ENCODE measurements at regions not wholly inside any gene's neighbourhood (a gene's known extent, or its start where the extent isn't known, plus 50 kb on each side); places are given as distances from the start of the nearest gene placed in this dataset.

DNA sequence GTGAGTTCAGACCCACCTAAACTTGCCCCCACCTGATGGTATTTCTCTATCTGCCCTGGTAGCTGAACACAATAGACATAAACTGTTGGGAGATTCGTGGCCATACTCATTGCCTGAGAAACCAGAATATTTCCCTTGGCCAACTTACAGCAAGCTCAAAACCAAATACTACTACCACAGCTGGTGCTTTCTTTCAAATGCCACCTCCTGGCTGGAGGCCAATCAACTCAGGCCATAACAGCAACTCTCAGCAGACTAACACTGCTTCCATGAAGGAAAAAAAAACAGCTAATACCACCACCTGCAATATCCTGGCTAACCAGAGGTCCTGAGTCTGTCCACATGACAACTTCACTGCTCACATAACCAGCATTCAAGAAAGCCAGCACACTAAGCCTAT lies 373.1 kb downstream of the CMPK2 start:
- Histone ChIP-seq H3K36me3 (ENCODE audit: control insufficient read depth in 1 of 2, insufficient read depth in 2 of 2, low read length in 2 of 2) (no peaks in the 10 kb centered on the region), H3K4me3 (replicated peaks in 1 of 2; ENCODE audit: low read depth in 1 of 2, low read length in 2 of 2) (no peak overlapping the region), H3K27ac (ENCODE audit: low read depth, low read length) (no peak overlapping the region), H3K9me3 (ENCODE audit: control insufficient read depth in 1 of 2, insufficient read depth in 1 of 2, low read depth in 1 of 2, low read length in 2 of 2) (no peaks in the 10 kb centered on the region; a peak in 1 of 4 replicates), H3K27me3 (ENCODE audit: insufficient read depth, low read length) (no peaks in the 10 kb centered on the region), H2AFZ (ENCODE audit: low read depth, low read length, poor library complexity, severe bottlenecking) (no peak overlapping the region), H3K4me2 (ENCODE audit: low read length) (no peak overlapping the region), H4K20me1 (ENCODE audit: insufficient read depth) (no peaks in the 10 kb centered on the region), H3K79me2 (ENCODE audit: insufficient read depth, low read length) (no peaks in the 10 kb centered on the region), H3K9me2 (ENCODE audit: insufficient read depth) (no peaks in the 10 kb centered on the region), H3K9ac (ENCODE audit: low read length) (no peak overlapping the region), H3K4me1 (ENCODE audit: control insufficient read depth in 1 of 2, insufficient read depth in 2 of 2, low read length in 2 of 2) (no peaks in the 10 kb centered on the region)
- BruUV-seq (replicated peaks): no TSS peak
- ATAC-seq: no peak
- ChIA-PET CTCF (no interaction called here), POLR2A (no interaction called here), RAD21 (ENCODE audit: low non-redundant PET in 1 of 2, low total read pairs in 2 of 2, uncharacterized antibody in 2 of 2, unreplicated experiment in 2 of 2) (no interaction called here)
- intact Hi-C loops (cut with micrococcal nuclease): no loop called here
- DNase-seq (ENCODE audit: low read depth, low spot score): no peak
- TF ChIP-seq, protein P1, sequence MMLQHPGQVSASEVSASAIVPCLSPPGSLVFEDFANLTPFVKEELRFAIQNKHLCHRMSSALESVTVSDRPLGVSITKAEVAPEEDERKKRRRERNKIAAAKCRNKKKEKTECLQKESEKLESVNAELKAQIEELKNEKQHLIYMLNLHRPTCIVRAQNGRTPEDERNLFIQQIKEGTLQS (IDR thresholded peaks at IDR 0.05): no peak
- TF ChIP-seq ZNF274 (IDR thresholded peaks at IDR 0.05; ENCODE audit: low read depth, low read length): no peak
- TF ChIP-seq RAD21 (IDR thresholded peaks at IDR 0.05; ENCODE audit: low read depth): no peak
- no peak for TF ChIP-seq ZFX (IDR thresholded peaks at IDR 0.05)
- TF ChIP-seq EZH2phosphoT487 (IDR thresholded peaks at IDR 0.05; ENCODE audit: borderline replicate concordance): no peak
- TF ChIP-seq, protein P2, sequence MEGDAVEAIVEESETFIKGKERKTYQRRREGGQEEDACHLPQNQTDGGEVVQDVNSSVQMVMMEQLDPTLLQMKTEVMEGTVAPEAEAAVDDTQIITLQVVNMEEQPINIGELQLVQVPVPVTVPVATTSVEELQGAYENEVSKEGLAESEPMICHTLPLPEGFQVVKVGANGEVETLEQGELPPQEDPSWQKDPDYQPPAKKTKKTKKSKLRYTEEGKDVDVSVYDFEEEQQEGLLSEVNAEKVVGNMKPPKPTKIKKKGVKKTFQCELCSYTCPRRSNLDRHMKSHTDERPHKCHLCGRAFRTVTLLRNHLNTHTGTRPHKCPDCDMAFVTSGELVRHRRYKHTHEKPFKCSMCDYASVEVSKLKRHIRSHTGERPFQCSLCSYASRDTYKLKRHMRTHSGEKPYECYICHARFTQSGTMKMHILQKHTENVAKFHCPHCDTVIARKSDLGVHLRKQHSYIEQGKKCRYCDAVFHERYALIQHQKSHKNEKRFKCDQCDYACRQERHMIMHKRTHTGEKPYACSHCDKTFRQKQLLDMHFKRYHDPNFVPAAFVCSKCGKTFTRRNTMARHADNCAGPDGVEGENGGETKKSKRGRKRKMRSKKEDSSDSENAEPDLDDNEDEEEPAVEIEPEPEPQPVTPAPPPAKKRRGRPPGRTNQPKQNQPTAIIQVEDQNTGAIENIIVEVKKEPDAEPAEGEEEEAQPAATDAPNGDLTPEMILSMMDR (IDR thresholded peaks at IDR 0.05 in 2 of 3, conservative IDR thresholded peaks at IDR 0.05 in 1 of 3; ENCODE audit: borderline replicate concordance in 1 of 3, insufficient read depth in 1 of 3, low read depth in 2 of 3, low read length in 2 of 3): no peak
- TF ChIP-seq SIN3A (IDR thresholded peaks at IDR 0.05; ENCODE audit: low read depth): no peak

DNA sequence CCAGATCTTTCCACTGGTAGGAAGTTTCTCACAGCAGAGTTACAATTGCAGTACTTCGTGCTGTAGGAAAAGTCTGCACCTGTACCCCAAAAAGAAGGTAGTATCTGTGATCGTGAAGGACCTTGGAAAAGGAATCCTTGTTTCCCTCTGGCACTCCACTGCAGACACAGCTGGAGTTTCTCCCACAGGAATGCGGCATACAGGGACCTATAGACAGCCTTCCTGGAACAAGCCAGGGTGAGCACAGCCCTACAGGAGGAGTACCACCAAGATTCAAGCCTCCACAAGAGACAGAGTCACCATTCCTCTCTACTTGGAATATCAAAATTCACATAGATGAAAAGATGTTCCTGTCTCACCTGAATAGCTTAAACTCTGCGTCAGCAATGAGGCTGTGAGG lies 372.4 kb downstream of the CMPK2 start:
- Histone ChIP-seq H2AFZ (ENCODE audit: low read depth, low read length, poor library complexity, severe bottlenecking) (no peak overlapping the region), H3K9ac (ENCODE audit: low read length) (no peak overlapping the region), H3K27me3 (ENCODE audit: insufficient read depth, low read length) (no peaks in the 10 kb centered on the region), H4K20me1 (ENCODE audit: insufficient read depth) (no peaks in the 10 kb centered on the region), H3K4me3 (replicated peaks in 1 of 2; ENCODE audit: low read depth in 1 of 2, low read length in 2 of 2) (no peak overlapping the region), H3K36me3 (ENCODE audit: control insufficient read depth in 1 of 2, insufficient read depth in 2 of 2, low read length in 2 of 2) (no peaks in the 10 kb centered on the region), H3K4me2 (ENCODE audit: low read length) (no peak overlapping the region), H3K27ac (ENCODE audit: low read depth, low read length) (no peak overlapping the region), H3K9me2 (ENCODE audit: insufficient read depth) (no peaks in the 10 kb centered on the region), H3K4me1 (ENCODE audit: control insufficient read depth in 1 of 2, insufficient read depth in 2 of 2, low read length in 2 of 2) (no peaks in the 10 kb centered on the region), H3K79me2 (ENCODE audit: insufficient read depth, low read length) (no peaks in the 10 kb centered on the region), H3K9me3 (ENCODE audit: control insufficient read depth in 1 of 2, insufficient read depth in 1 of 2, low read depth in 1 of 2, low read length in 2 of 2) (no peaks in the 10 kb centered on the region; a peak in 2 of 4 replicates)
- POLR2A ChIA-PET: no interaction called here
- CTCF ChIA-PET: no interaction called here
- no TSS peak for BruUV-seq (replicated peaks)
- no peak for TF ChIP-seq SIN3A (IDR thresholded peaks at IDR 0.05; ENCODE audit: low read depth)
- TF ChIP-seq YY1 (IDR thresholded peaks at IDR 0.05; ENCODE audit: extremely low read depth, insufficient replicate concordance, low read depth, low read length): no peak
- TF ChIP-seq CBX3 (IDR thresholded peaks at IDR 0.05; ENCODE audit: low read depth): no peak
- no peak for TF ChIP-seq SRF (IDR thresholded peaks at IDR 0.05; ENCODE audit: low read depth)
- no peak for TF ChIP-seq ELF1 (IDR thresholded peaks at IDR 0.05; ENCODE audit: borderline replicate concordance, low read depth)
- TF ChIP-seq EGR1 (IDR thresholded peaks at IDR 0.05; ENCODE audit: low read depth): no peak
- intact Hi-C loops (cut with micrococcal nuclease): no loop called here
- RAD21 ChIA-PET (ENCODE audit: low non-redundant PET in 1 of 2, low total read pairs in 2 of 2, uncharacterized antibody in 2 of 2, unreplicated experiment in 2 of 2): no interaction called here
- no peak for DNase-seq (ENCODE audit: low read depth, low spot score)
- no peak for ATAC-seq

Measured in HCT116 (cell line).